ENCODE measurements at regions not wholly inside any gene's neighbourhood (a gene's known extent, or its start where the extent isn't known, plus 50 kb on each side); places are given as distances from the start of the nearest gene placed in this dataset.

GRCh38 chr18:1057367-1057766 lies 152.7 kb downstream of the ADCYAP1 start:
- ChIA-PET RAD21 (ENCODE audit: low non-redundant PET in 1 of 2, low total read pairs in 2 of 2, uncharacterized antibody in 2 of 2, unreplicated experiment in 2 of 2) (no interaction called here), POLR2A (no interaction called here), CTCF (no interaction called here)
- H3K79me2 ChIP-seq (ENCODE audit: insufficient read depth, low read length), result no peaks in the 10 kb centered on the region
- H3K27me3 ChIP-seq (ENCODE audit: insufficient read depth, low read length), result no peaks in the 10 kb centered on the region
- H4K20me1 ChIP-seq (ENCODE audit: insufficient read depth), result no peaks in the 10 kb centered on the region
- H3K9me3 ChIP-seq (ENCODE audit: control insufficient read depth in 1 of 2, insufficient read depth in 1 of 2, low read depth in 1 of 2, low read length in 2 of 2), result no peaks in the 10 kb centered on the region
- H3K36me3 ChIP-seq (ENCODE audit: control insufficient read depth in 1 of 2, insufficient read depth in 2 of 2, low read length in 2 of 2), result no peaks in the 10 kb centered on the region
- no peak overlapping the region for H3K4me3 ChIP-seq (replicated peaks in 1 of 2; ENCODE audit: low read depth in 1 of 2, low read length in 2 of 2)
- no peak overlapping the region for H2AFZ ChIP-seq (ENCODE audit: low read depth, low read length, poor library complexity, severe bottlenecking)
- no peak overlapping the region for H3K27ac ChIP-seq (ENCODE audit: low read depth, low read length)
- no peaks in the 10 kb centered on the region for H3K9me2 ChIP-seq (ENCODE audit: insufficient read depth)
- H3K9ac ChIP-seq (ENCODE audit: low read length), result no peak overlapping the region
- no peak for DNase-seq (ENCODE audit: low read depth, low spot score)
- H3K4me2 ChIP-seq (ENCODE audit: low read length), result no peak overlapping the region
- ATAC-seq, result no peak
- intact Hi-C loops (cut with micrococcal nuclease), result no loop called here
- TF ChIP-seq EZH2 (IDR thresholded peaks at IDR 0.05), result no peak
- H3K4me1 ChIP-seq (ENCODE audit: control insufficient read depth in 1 of 2, insufficient read depth in 2 of 2, low read length in 2 of 2), result no peaks in the 10 kb centered on the region
- BruUV-seq (replicated peaks), result no TSS peak

- H3K9me2 ChIP-seq (ENCODE audit: insufficient read depth), result no peaks in the 10 kb centered on the region
- H3K27ac ChIP-seq (ENCODE audit: low read depth, low read length), result no peak overlapping the region
- ChIA-PET POLR2A (no interaction called here), CTCF (no interaction called here), RAD21 (ENCODE audit: low non-redundant PET in 1 of 2, low total read pairs in 2 of 2, uncharacterized antibody in 2 of 2, unreplicated experiment in 2 of 2) (no interaction called here)
- H3K27me3 ChIP-seq (ENCODE audit: insufficient read depth, low read length), result peaks cover 5% of the 10 kb centered on the region; the same call in 1 of the 2 replicates
- no peaks in the 10 kb centered on the region for H3K9me3 ChIP-seq (ENCODE audit: control insufficient read depth in 1 of 2, insufficient read depth in 1 of 2, low read depth in 1 of 2, low read length in 2 of 2)
- H3K9ac ChIP-seq (ENCODE audit: low read length), result no peak overlapping the region
- no peak overlapping the region for H2AFZ ChIP-seq (ENCODE audit: low read depth, low read length, poor library complexity, severe bottlenecking)
- no peak for ATAC-seq
- no peaks in the 10 kb centered on the region for H4K20me1 ChIP-seq (ENCODE audit: insufficient read depth)
- DNase-seq (ENCODE audit: low read depth, low spot score), result no peak
- no peak overlapping the region for H3K4me3 ChIP-seq (replicated peaks in 1 of 2; ENCODE audit: low read depth in 1 of 2, low read length in 2 of 2)
- TF ChIP-seq ZNF274 (IDR thresholded peaks at IDR 0.05; ENCODE audit: low read depth, low read length) (no peak), CTCF (IDR thresholded peaks at IDR 0.05 in 2 of 3, conservative IDR thresholded peaks at IDR 0.05 in 1 of 3; ENCODE audit: borderline replicate concordance in 1 of 3, insufficient read depth in 1 of 3, low read depth in 2 of 3, low read length in 2 of 3) (0 out of 6 replicates have a peak, but pooled peaks of 1 of the 3 experiments have one; percentile 4)
- H3K4me1 ChIP-seq (ENCODE audit: control insufficient read depth in 1 of 2, insufficient read depth in 2 of 2, low read length in 2 of 2), result no peaks in the 10 kb centered on the region
- no peaks in the 10 kb centered on the region for H3K36me3 ChIP-seq (ENCODE audit: control insufficient read depth in 1 of 2, insufficient read depth in 2 of 2, low read length in 2 of 2)
- BruUV-seq (replicated peaks), result no TSS peak
- H3K79me2 ChIP-seq (ENCODE audit: insufficient read depth, low read length), result no peaks in the 10 kb centered on the region
- no peak overlapping the region for H3K4me2 ChIP-seq (ENCODE audit: low read length)
- intact Hi-C loops (cut with micrococcal nuclease), result no loop called here
These were observed 157.9 kb downstream of the ADCYAP1 start for GRCh38 chr18:1062588-1062987.
